SK-N-SH treated with all-trans-retinoic acid at 6 μM for 48 hours (cell line): ENCODE measurements at regions not wholly inside any gene's neighbourhood (a gene's known extent, or its start where the extent isn't known, plus 50 kb on each side); places are given as distances from the start of the nearest gene placed in this dataset.

ENCODE experiments used
- ARNTL ChIP-seq: fragments of 450-650 bp; formaldehyde crosslinking; IDR thresholded peaks from 2 replicates; pipeline ENCODE4 v1.5.0; 2020; ENCODE audit warnings: low read depth, mild to moderate bottlenecking, moderate library complexity, borderline replicate concordance
- CSDC2 ChIP-seq: fragments of 250-450 bp; sonication (Bioruptor Pico); IDR thresholded peaks from 2 replicates; pipeline ENCODE4 v1.5.0; 2020; ENCODE audit warnings: mild to moderate bottlenecking, moderate library complexity
- ESRRG ChIP-seq: fragments of 250-450 bp; sonication (Bioruptor Pico); IDR thresholded peaks from 2 replicates; pipeline ENCODE4 v1.6.1; 2021; ENCODE audit warnings: mild to moderate bottlenecking
- ISL1 ChIP-seq: fragments of 250-450 bp; sonication (Bioruptor Pico); IDR thresholded peaks from 2 replicates; pipeline ENCODE4 v2.1.2; 2022; ENCODE audit warnings: mild to moderate bottlenecking, moderate library complexity
- OSR1 ChIP-seq: fragments of 250-450 bp; sonication (Bioruptor Pico); IDR thresholded peaks from 2 replicates; pipeline ENCODE4 v1.8.0; 2022; ENCODE audit warnings: moderate library complexity, mild to moderate bottlenecking, inconsistent platforms
- RARB ChIP-seq: fragments of 250-450 bp; sonication (Bioruptor Pico); IDR thresholded peaks from 2 replicates; pipeline ENCODE4 v1.8.0; 2021; ENCODE audit warnings: mild to moderate bottlenecking, moderate library complexity
- TCF4 ChIP-seq: fragments of 250-450 bp; sonication (Bioruptor Pico); IDR thresholded peaks from 2 replicates; pipeline ENCODE4 v1.8.0; 2021; ENCODE audit warnings: mild to moderate bottlenecking, moderate library complexity, borderline replicate concordance
- ZC3H10 ChIP-seq: fragments of 250-450 bp; sonication (Bioruptor Pico); IDR thresholded peaks from 2 replicates; pipeline ENCODE4 v1.5.1; 2021; ENCODE audit warnings: mild to moderate bottlenecking, moderate library complexity
- ZNF70 ChIP-seq: fragments of 450-650 bp; formaldehyde crosslinking; IDR thresholded peaks from 2 replicates; pipeline ENCODE4 v1.5.0; 2020; ENCODE audit warnings: mild to moderate bottlenecking, moderate library complexity
- ZNF8 ChIP-seq: fragments of 450-650 bp; formaldehyde crosslinking; IDR thresholded peaks from 2 replicates; pipeline ENCODE4 v1.5.0; 2020; ENCODE audit warnings: mild to moderate bottlenecking, moderate library complexity
- TF ChIP-seq, protein P1 (sequence below): fragments of 250-450 bp; sonication (Bioruptor Pico); IDR thresholded peaks from 2 replicates; pipeline ENCODE4 v1.5.1; 2020; ENCODE audit warnings: low read depth, mild to moderate bottlenecking, moderate library complexity
- TF ChIP-seq, protein P2 (sequence below): fragments of 250-450 bp; sonication (Bioruptor Pico); IDR thresholded peaks from 2 replicates; pipeline ENCODE4 v1.5.1; 2021; ENCODE audit warnings: mild to moderate bottlenecking, moderate library complexity
- TF ChIP-seq, protein P3 (sequence below): fragments of 250-450 bp; sonication (Bioruptor Pico); IDR thresholded peaks from 2 replicates; pipeline ENCODE4 v1.8.0; 2020; ENCODE audit warnings: mild to moderate bottlenecking, moderate library complexity, borderline replicate concordance

- TF ChIP-seq ZNF8 (no peak), ISL1 (no peak), ZNF70 (CRISPR knock-in tag) (no peak), TCF4 (CRISPR knock-in tag) (no peak), ZC3H10 (no peak), CSDC2 (CRISPR knock-in tag) (no peak), RARB (CRISPR knock-in tag) (no peak), ESRRG (CRISPR knock-in tag) (no peak), ARNTL (CRISPR knock-in tag) (no peak), OSR1 (CRISPR knock-in tag) (no peak)
- TF ChIP-seq, protein P1, sequence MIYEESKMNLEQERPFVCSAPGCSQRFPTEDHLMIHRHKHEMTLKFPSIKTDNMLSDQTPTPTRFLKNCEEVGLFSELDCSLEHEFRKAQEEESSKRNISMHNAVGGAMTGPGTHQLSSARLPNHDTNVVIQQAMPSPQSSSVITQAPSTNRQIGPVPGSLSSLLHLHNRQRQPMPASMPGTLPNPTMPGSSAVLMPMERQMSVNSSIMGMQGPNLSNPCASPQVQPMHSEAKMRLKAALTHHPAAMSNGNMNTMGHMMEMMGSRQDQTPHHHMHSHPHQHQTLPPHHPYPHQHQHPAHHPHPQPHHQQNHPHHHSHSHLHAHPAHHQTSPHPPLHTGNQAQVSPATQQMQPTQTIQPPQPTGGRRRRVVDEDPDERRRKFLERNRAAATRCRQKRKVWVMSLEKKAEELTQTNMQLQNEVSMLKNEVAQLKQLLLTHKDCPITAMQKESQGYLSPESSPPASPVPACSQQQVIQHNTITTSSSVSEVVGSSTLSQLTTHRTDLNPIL (CRISPR knock-in tag), result no peak
- TF ChIP-seq, protein P2, sequence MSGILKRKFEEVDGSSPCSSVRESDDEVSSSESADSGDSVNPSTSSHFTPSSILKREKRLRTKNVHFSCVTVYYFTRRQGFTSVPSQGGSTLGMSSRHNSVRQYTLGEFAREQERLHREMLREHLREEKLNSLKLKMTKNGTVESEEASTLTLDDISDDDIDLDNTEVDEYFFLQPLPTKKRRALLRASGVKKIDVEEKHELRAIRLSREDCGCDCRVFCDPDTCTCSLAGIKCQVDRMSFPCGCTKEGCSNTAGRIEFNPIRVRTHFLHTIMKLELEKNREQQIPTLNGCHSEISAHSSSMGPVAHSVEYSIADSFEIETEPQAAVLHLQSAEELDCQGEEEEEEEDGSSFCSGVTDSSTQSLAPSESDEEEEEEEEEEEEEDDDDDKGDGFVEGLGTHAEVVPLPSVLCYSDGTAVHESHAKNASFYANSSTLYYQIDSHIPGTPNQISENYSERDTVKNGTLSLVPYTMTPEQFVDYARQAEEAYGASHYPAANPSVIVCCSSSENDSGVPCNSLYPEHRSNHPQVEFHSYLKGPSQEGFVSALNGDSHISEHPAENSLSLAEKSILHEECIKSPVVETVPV (CRISPR knock-in tag), result no peak
- TF ChIP-seq, protein P3, sequence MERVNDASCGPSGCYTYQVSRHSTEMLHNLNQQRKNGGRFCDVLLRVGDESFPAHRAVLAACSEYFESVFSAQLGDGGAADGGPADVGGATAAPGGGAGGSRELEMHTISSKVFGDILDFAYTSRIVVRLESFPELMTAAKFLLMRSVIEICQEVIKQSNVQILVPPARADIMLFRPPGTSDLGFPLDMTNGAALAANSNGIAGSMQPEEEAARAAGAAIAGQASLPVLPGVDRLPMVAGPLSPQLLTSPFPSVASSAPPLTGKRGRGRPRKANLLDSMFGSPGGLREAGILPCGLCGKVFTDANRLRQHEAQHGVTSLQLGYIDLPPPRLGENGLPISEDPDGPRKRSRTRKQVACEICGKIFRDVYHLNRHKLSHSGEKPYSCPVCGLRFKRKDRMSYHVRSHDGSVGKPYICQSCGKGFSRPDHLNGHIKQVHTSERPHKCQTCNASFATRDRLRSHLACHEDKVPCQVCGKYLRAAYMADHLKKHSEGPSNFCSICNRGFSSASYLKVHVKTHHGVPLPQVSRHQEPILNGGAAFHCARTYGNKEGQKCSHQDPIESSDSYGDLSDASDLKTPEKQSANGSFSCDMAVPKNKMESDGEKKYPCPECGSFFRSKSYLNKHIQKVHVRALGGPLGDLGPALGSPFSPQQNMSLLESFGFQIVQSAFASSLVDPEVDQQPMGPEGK (CRISPR knock-in tag), result no peak
Observed at GRCh38 chr4:181710143-181710542, 533.1 kb upstream of the TENM3 start.
